ENCODE measurements at regions not wholly inside any gene's neighbourhood (a gene's known extent, or its start where the extent isn't known, plus 50 kb on each side); places are given as distances from the start of the nearest gene placed in this dataset.

DNA sequence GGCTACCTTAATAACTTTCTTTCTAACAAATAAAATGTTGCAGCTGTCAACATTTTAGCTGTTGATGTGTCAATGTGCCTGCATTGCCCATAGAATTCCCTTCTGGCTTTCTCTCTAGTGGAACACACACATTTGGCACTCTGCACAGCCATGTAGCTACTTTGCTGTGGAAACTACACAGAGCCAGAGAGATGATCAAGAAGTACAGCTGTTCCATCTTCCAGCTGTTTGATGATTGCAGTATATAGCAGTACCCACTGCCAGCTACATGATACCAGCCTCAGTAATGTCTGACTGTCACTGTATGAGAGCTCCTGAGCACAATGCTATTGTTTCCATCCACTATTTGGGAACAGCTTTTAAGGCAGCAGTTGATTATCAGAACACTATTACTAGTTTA lies 843.0 kb downstream of the PCDH17 start:
- H3K27me3 ChIP-seq (ENCODE audit: insufficient read depth in 3 of 3, low read length in 2 of 3) = no peaks in the 10 kb centered on the region
- TF ChIP-seq, protein P1, sequence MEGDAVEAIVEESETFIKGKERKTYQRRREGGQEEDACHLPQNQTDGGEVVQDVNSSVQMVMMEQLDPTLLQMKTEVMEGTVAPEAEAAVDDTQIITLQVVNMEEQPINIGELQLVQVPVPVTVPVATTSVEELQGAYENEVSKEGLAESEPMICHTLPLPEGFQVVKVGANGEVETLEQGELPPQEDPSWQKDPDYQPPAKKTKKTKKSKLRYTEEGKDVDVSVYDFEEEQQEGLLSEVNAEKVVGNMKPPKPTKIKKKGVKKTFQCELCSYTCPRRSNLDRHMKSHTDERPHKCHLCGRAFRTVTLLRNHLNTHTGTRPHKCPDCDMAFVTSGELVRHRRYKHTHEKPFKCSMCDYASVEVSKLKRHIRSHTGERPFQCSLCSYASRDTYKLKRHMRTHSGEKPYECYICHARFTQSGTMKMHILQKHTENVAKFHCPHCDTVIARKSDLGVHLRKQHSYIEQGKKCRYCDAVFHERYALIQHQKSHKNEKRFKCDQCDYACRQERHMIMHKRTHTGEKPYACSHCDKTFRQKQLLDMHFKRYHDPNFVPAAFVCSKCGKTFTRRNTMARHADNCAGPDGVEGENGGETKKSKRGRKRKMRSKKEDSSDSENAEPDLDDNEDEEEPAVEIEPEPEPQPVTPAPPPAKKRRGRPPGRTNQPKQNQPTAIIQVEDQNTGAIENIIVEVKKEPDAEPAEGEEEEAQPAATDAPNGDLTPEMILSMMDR (IDR thresholded peaks at IDR 0.05) = no peak

DNA sequence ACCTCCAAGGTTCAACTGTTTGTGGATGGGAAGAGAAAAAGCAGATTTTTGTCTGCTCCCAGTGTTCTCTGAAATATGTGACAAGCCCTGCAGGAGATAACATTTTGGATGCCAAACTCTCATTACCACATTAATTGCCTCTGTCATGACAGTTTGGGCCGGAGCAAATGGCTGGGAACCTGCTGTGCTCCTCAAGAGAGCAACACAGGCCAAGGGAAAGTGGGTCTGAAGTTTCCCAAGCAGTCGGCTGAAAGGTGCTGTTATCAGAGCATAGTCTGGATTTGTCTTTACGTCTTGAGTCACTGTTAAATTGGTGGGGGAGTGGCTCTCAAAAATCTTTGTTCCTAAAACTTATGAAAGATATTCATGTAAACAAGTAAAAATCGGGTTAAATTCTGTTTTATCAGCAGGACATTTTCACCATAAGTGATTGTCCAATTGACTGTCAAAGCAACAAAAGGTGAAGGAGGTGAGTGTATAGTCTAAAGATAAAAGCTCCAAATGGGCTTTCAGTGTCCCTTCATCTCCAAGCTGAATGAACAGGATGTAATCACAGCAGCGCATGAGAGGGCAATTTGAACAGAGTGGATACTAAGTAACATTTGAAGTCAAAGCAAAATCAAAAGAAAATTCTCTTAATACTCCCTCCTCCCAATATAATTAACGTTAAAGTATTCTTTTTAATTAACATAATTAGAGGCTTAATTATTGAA lies 844.8 kb downstream of the PCDH17 start:
- Histone ChIP-seq H3K9me3 (no peaks in the 10 kb centered on the region), H3K4me1 (no peaks in the 10 kb centered on the region), H3K4me3 (no peak overlapping the region), H3K27me3 (ENCODE audit: insufficient read depth in 3 of 3, low read length in 2 of 3) (no peaks in the 10 kb centered on the region), H3K27ac (no peak overlapping the region), H3K36me3 (ENCODE audit: insufficient read depth in 1 of 2, low read depth in 1 of 2) (no peaks in the 10 kb centered on the region)
- DNase-seq (no peak), ATAC-seq (no peak)
- WGBS, 3 donors = 46 to 55% (median 53%) methylated on average over 6 of the region's 6 CpGs
- TF ChIP-seq, protein P1 (IDR thresholded peaks at IDR 0.05) = no peak
- intact Hi-C loops (cut with DNase I) = no loop called here

More for the DNA sequence above, 843.0 kb downstream of the PCDH17 start:
- H3K36me3 ChIP-seq (ENCODE audit: insufficient read depth in 1 of 2, low read depth in 1 of 2) = no peaks in the 10 kb centered on the region
- no peak for DNase-seq
- no peak overlapping the region for H3K4me3 ChIP-seq
- H3K27ac ChIP-seq = no peak overlapping the region
- no peaks in the 10 kb centered on the region for H3K9me3 ChIP-seq
- H3K4me1 ChIP-seq = no peaks in the 10 kb centered on the region
- ATAC-seq = no peak
- intact Hi-C loops (cut with DNase I) = no loop called here

DNA sequence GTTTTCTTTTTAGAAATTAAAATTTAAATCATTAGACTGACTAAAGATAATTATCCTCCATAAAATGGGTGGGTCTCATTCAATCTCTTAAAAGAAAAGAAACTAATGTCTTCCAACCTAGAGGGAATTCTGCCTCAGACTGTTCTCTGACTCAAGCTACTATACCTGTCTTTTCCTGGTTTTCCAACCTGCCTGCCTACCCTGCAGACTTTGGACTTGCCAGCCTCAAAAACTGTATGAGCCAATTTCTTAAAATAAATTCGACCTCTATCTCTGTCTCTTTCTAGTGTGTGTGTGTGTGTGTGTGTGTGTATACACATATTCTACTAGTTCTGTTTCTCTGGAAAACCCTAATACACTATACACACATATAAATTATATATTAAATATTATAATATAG lies 847.3 kb downstream of the PCDH17 start:
- no peaks in the 10 kb centered on the region for H3K9me3 ChIP-seq
- 46 to 78% (median 70%) methylated on average over 1 of the region's 1 CpG for WGBS, 3 donors
- no peaks in the 10 kb centered on the region for H3K4me1 ChIP-seq
- TF ChIP-seq, protein P1 (IDR thresholded peaks at IDR 0.05) = no peak
- no peaks in the 10 kb centered on the region for H3K27me3 ChIP-seq (ENCODE audit: insufficient read depth in 3 of 3, low read length in 2 of 3)
- intact Hi-C loops (cut with DNase I) = no loop called here
- DNase-seq (no peak), ATAC-seq (no peak)
- no peaks in the 10 kb centered on the region for H3K36me3 ChIP-seq (ENCODE audit: insufficient read depth in 1 of 2, low read depth in 1 of 2)
- H3K27ac ChIP-seq = no peak overlapping the region
- no peak overlapping the region for H3K4me3 ChIP-seq

DNA sequence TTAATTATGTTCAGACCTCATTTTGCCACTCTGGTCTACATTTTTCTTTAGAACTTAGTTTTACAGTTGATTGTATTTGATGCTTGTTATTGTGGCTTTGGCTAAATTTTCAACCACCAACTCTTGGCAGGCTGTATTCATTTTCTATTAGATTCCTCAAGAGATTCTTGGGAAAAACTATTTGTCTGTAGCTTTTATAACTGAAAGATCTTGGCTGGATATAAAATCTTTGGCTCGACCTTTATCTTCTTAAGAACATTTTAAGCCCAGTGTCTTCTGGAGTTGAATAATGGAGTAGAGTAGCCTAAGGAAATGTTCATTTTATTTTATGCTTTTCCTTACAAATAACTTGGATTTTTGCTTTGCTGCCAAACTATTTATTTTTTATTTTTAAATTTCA lies 848.5 kb downstream of the PCDH17 start:
- Histone ChIP-seq H3K4me1 (no peaks in the 10 kb centered on the region), H3K36me3 (ENCODE audit: insufficient read depth in 1 of 2, low read depth in 1 of 2) (no peaks in the 10 kb centered on the region), H3K9me3 (no peaks in the 10 kb centered on the region), H3K4me3 (no peak overlapping the region), H3K27ac (no peak overlapping the region), H3K27me3 (ENCODE audit: insufficient read depth in 3 of 3, low read length in 2 of 3) (no peaks in the 10 kb centered on the region)
- intact Hi-C loops (cut with DNase I) = no loop called here
- 23 to 53% (median 27%) methylated on average over 1 of the region's 1 CpG for WGBS, 3 donors
- TF ChIP-seq, protein P1 (IDR thresholded peaks at IDR 0.05) = no peak
- ATAC-seq (no peak), DNase-seq (no peak)

DNA sequence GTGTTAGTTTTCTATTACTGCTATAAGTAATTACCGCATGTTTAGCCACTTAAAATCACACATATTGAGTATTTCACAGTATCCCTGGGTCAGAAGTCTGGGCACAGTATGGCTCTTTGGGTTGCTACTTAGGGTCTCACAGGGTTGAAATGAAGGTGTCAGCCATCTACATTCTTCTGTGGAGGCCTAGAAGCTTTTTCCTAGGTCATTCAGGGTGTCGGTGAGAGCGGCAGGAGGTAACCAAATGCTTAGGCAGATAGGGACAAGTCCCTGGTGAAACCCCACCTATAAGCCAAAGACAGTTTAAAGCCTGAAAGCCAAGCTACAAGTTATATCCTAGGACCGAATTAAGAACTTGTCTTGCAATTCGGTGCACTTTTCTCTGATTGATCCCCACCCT lies 856.7 kb downstream of the PCDH17 start:
- ATAC-seq (no peak), DNase-seq (no peak)
- Histone ChIP-seq H3K4me1 (no peaks in the 10 kb centered on the region), H3K36me3 (ENCODE audit: insufficient read depth in 1 of 2, low read depth in 1 of 2) (no peaks in the 10 kb centered on the region), H3K27me3 (ENCODE audit: insufficient read depth in 3 of 3, low read length in 2 of 3) (no peaks in the 10 kb centered on the region), H3K27ac (no peak overlapping the region), H3K4me3 (no peak overlapping the region), H3K9me3 (no peaks in the 10 kb centered on the region)
- TF ChIP-seq, protein P1 (IDR thresholded peaks at IDR 0.05) = no peak
- 90 to 97% (median 91%) methylated on average over 5 of the region's 5 CpGs for WGBS, 3 donors
- intact Hi-C loops (cut with DNase I) = no loop called here

Measured in psoas muscle (tissue), 7 donors.